OCI-LY3 (cell line): ENCODE measurements at regions not wholly inside any gene's neighbourhood (a gene's known extent, or its start where the extent isn't known, plus 50 kb on each side); places are given as distances from the start of the nearest gene placed in this dataset.

Experiments
- H2AFZ ChIP-seq: fragments of 200-600, 300-600 bp; shearing (Covaris generic); 2 replicates; pipeline ENCODE4 v1.6.0; 2014; ENCODE audit warnings: antibody characterized with exemption, low read depth, low read length
- H3K27ac ChIP-seq: fragments of 200-600, 300-600 bp; sonication (generic); 2 replicates; pipeline ENCODE4 v1.5.1; 2014; ENCODE audit warnings: mild to moderate bottlenecking, low read length, moderate library complexity, mixed read lengths
- H3K27me3 ChIP-seq: fragments of 200-600, 300-600 bp; sonication (generic); 2 replicates; pipeline ENCODE4 v1.6.1; 2014; ENCODE audit warnings: low read depth, low read length, mixed read lengths
- H3K36me3 ChIP-seq: fragments of 200-600, 300-600 bp; sonication (generic); replicated peaks from 2 replicates; pipeline ENCODE3; 2014; ENCODE audit warnings: low read depth, low read length, mixed read lengths
- H3K4me1 ChIP-seq: fragments of 300-600, 200-600 bp; sonication (generic); 2 replicates; pipeline ENCODE4 v1.6.1; 2014; ENCODE audit warnings: low read length, mixed read lengths
- H3K4me2 ChIP-seq: fragments of 200-600, 300-600 bp; sonication (generic); 2 replicates; pipeline ENCODE4 v1.6.1; 2014; ENCODE audit warnings: low read length, mixed read lengths
- H3K4me3 ChIP-seq: fragments of 300-600, 200-600 bp; sonication (generic); 2 replicates; pipeline ENCODE4 v1.5.1; 2014; ENCODE audit warnings: antibody characterized with exemption, mild to moderate bottlenecking, low read length, moderate library complexity
- H3K79me2 ChIP-seq: fragments of 300-600, 200-600 bp; shearing (Covaris generic); 2 replicates; pipeline ENCODE4 v1.6.1; 2014; ENCODE audit warnings: mild to moderate bottlenecking, low read length, mixed read lengths
- H3K9ac ChIP-seq: fragments of 300-600, 200-600 bp; shearing (Covaris generic); 2 replicates; pipeline ENCODE4 v1.6.0; 2014; ENCODE audit warnings: mild to moderate bottlenecking, low read length, moderate library complexity
- H3K9me3 ChIP-seq: fragments of 200-600, 300-600 bp; shearing (Covaris generic); 2 replicates; pipeline ENCODE4 v1.6.1; 2014; ENCODE audit warnings: low read length, mixed read lengths; ENCODE audit not compliant: insufficient read depth
- H4K20me1 ChIP-seq: fragments of 200-600, 300-600 bp; sonication (generic); 2 replicates; pipeline ENCODE4 v1.6.1; 2016; ENCODE audit warnings: low read length, mixed read lengths; ENCODE audit not compliant: insufficient read depth
- EZH2phosphoT487 ChIP-seq: fragments of 200-600 bp; shearing (Covaris generic); IDR thresholded peaks from 2 replicates; pipeline ENCODE4 v1.6.1; 2018; ENCODE audit warnings: antibody characterized with exemption, mixed run types, low read depth
- TF ChIP-seq, protein P1 (sequence below): fragments of 200-600, 300-600 bp; sonication (generic); IDR thresholded peaks from 2 replicates; pipeline ENCODE4 v1.5.1; 2014; ENCODE audit warnings: antibody characterized with exemption, low read length, low read depth

DNA sequence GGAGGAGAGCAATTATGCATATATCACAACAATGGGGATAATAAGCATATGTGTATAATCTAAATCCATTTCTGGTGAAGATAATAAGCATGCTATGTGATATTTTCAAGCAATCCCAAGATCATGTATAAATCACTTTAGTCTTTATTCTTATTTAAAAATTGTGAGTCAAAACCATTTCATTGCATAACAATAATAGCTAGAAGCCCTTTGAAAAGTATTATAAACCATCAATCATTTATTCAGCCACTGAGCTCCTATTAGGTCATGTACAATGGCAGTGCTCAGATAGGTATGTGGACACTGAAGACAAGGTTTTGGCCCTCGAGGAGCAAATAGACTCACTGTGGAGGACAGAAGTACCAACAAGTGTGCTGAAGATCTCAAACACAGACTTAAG is 113.1 kb downstream of the CDCA7 start:
- Histone ChIP-seq H3K9me3 (no peaks in the 10 kb centered on the region), H3K4me2 (no peak overlapping the region), H3K36me3 (no peaks in the 10 kb centered on the region), H4K20me1 (no peaks in the 10 kb centered on the region), H3K79me2 (no peaks in the 10 kb centered on the region), H3K27me3 (no peaks in the 10 kb centered on the region), H2AFZ (no peak overlapping the region), H3K4me1 (no peaks in the 10 kb centered on the region), H3K27ac (no peak overlapping the region), H3K9ac (no peak overlapping the region), H3K4me3 (no peak overlapping the region)
- TF ChIP-seq, protein P1, sequence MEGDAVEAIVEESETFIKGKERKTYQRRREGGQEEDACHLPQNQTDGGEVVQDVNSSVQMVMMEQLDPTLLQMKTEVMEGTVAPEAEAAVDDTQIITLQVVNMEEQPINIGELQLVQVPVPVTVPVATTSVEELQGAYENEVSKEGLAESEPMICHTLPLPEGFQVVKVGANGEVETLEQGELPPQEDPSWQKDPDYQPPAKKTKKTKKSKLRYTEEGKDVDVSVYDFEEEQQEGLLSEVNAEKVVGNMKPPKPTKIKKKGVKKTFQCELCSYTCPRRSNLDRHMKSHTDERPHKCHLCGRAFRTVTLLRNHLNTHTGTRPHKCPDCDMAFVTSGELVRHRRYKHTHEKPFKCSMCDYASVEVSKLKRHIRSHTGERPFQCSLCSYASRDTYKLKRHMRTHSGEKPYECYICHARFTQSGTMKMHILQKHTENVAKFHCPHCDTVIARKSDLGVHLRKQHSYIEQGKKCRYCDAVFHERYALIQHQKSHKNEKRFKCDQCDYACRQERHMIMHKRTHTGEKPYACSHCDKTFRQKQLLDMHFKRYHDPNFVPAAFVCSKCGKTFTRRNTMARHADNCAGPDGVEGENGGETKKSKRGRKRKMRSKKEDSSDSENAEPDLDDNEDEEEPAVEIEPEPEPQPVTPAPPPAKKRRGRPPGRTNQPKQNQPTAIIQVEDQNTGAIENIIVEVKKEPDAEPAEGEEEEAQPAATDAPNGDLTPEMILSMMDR: no peak
- TF ChIP-seq EZH2phosphoT487: no peak

DNA sequence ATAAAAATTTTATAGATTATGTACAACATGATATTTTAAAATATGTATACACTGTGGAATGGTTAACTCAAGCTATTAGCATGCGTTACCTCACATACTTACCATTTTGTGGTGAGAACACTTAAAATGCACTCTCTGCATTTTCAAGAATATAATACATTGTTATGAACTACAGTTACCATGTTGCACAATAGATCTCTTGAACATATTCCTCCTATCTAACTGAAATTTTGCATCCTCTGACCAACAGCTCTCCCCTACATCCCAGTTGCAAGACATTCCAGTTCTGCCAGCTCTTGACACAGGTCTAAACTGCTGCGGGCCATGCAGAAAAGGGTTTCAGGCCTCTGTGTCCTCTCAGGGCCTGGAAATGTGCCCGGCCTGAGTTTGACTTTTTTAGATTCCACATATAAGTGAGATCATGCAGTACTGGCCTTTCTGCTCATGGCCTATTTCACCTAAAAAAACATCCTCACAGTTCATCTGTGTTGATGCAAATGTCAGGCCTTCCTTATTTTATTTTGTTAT is 113.7 kb downstream of the CDCA7 start:
- H3K79me2 ChIP-seq: no peaks in the 10 kb centered on the region
- H3K27ac ChIP-seq: no peak overlapping the region
- H4K20me1 ChIP-seq: no peaks in the 10 kb centered on the region
- H3K9me3 ChIP-seq: no peaks in the 10 kb centered on the region
- no peaks in the 10 kb centered on the region for H3K36me3 ChIP-seq
- H2AFZ ChIP-seq: no peak overlapping the region
- no peaks in the 10 kb centered on the region for H3K4me1 ChIP-seq
- no peak overlapping the region for H3K4me2 ChIP-seq
- TF ChIP-seq, protein P1: no peak
- TF ChIP-seq EZH2phosphoT487: no peak
- H3K4me3 ChIP-seq: no peak overlapping the region
- H3K27me3 ChIP-seq: peaks cover 5% of the 10 kb centered on the region; the same call in 1 of the 2 replicates
- H3K9ac ChIP-seq: no peak overlapping the region

DNA sequence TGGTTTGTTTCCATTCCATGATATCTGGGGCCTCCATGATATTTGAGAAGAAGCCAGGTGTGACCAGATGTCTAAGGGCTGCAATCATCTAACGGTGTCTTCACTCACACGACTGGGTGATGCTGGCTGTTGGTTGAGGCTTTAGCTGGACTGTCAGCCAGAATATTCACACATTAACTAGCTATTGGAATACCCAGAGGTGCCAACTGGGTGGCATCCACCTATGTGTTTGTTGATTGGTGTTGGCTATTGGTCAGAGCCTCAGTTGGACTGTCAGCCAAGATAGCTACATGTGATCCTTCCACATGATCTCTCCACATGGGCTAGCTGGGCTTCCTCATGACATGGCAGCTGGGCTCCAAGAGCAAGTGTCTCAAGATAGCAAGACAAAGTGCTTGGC is 117.4 kb downstream of the CDCA7 start:
- Histone ChIP-seq H4K20me1 (no peaks in the 10 kb centered on the region), H3K4me3 (no peak overlapping the region), H3K4me1 (0 out of 2 replicates have a peak, but pooled peaks cover 2% of the 10 kb centered on the region), H2AFZ (no peak overlapping the region), H3K9me3 (no peaks in the 10 kb centered on the region), H3K4me2 (no peak overlapping the region), H3K27me3 (peaks cover 8% of the 10 kb centered on the region), H3K9ac (no peak overlapping the region), H3K27ac (no peak overlapping the region), H3K79me2 (no peaks in the 10 kb centered on the region), H3K36me3 (no peaks in the 10 kb centered on the region)
- no peak for TF ChIP-seq EZH2phosphoT487
- TF ChIP-seq, protein P1: peak; percentile 11; the same call in 1 of the 2 replicates

DNA sequence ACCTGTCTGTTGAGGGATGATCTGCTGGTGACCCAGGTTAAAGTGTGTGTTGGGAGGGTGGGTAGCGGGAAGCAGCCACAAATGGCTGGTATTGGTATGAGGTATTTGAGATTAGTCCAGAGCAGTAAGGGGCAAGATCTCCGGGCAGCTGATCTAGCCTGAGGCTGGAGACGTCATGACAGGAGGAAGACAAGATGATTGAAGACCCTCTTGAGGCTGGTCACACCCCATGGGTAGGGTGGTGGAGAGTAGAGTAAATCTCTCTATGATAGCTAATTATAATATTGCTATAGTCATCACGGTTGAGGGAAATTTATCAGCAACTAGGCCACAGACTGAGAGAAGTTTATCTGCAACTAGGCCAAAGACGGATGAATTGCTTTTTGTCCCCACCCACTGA is 128.5 kb downstream of the CDCA7 start:
- Histone ChIP-seq H3K9me3 (no peaks in the 10 kb centered on the region), H3K79me2 (no peaks in the 10 kb centered on the region), H3K9ac (no peak overlapping the region), H4K20me1 (no peaks in the 10 kb centered on the region), H3K4me1 (peaks cover 5% of the 10 kb centered on the region; the same call in 1 of the 2 replicates), H3K4me2 (0 out of 2 replicates have a peak overlapping the region, but pooled peaks have one; percentile 56), H3K4me3 (no peak overlapping the region), H3K36me3 (no peaks in the 10 kb centered on the region), H3K27me3 (peaks cover 6% of the 10 kb centered on the region), H2AFZ (peak overlapping the region; percentile 68), H3K27ac (no peak overlapping the region)
- TF ChIP-seq, protein P1: no peak
- no peak for TF ChIP-seq EZH2phosphoT487
